Adrenal gland (tissue), 5 donors: ENCODE measurements at regions not wholly inside any gene's neighbourhood (a gene's known extent, or its start where the extent isn't known, plus 50 kb on each side); places are given as distances from the start of the nearest gene placed in this dataset.

Experiments used
- CTCF ChIP-seq, 6 experiments: fragments of 450-650 bp in 4 of 6; fragments of 200-600 bp in 2 of 6; sonication (generic) in 1 of 6; IDR thresholded peaks; 1 replicate in 5 of 6; 2 replicates in 1 of 6; pipeline versions ENCODE4 v1.5.1 to v1.8.0; 2016 to 2021; ENCODE audit warnings: antibody characterized with exemption in 6 of 6, mild to moderate bottlenecking in 2 of 6, moderate library complexity in 1 of 6
- POLR2A ChIP-seq, 2 donors: fragments of 450-650 bp; IDR thresholded peaks; one replicate each; pipeline ENCODE4 v1.6.1; 2017; ENCODE audit warnings: antibody characterized with exemption in 2 of 2, mild to moderate bottlenecking in 2 of 2, moderate library complexity in 1 of 2
- donor health status: DM: no; HTN: no; CAD: no.

GRCh38 chr2:37851828-37852584, 73.1 kb upstream of the RMDN2 start:
- TF ChIP-seq CTCF (IDR thresholded peaks at IDR 0.05) (no peak), POLR2A (IDR thresholded peaks at IDR 0.05) (no peak)
